Gastroesophageal sphincter (tissue), 3 donors: ENCODE measurements at regions not wholly inside any gene's neighbourhood (a gene's known extent, or its start where the extent isn't known, plus 50 kb on each side); places are given as distances from the start of the nearest gene placed in this dataset.

Experiments used
- POLR2A ChIP-seq, 2 donors: fragments of 450-650 bp; IDR thresholded peaks; one replicate each; pipeline ENCODE4 v1.6.1; 2017; ENCODE audit warnings: antibody characterized with exemption in 2 of 2, mild to moderate bottlenecking in 2 of 2, moderate library complexity in 1 of 2
- TF ChIP-seq, protein P1 (sequence below), 4 experiments: fragments of 200-600 bp in 2 of 4; fragments of 450-650 bp in 2 of 4; sonication (generic) in 1 of 4; IDR thresholded peaks; one replicate each; pipeline ENCODE4 v1.5.1; 2017 to 2019; ENCODE audit warnings: antibody characterized with exemption in 4 of 4, mild to moderate bottlenecking in 2 of 4, moderate library complexity in 2 of 4

DNA sequence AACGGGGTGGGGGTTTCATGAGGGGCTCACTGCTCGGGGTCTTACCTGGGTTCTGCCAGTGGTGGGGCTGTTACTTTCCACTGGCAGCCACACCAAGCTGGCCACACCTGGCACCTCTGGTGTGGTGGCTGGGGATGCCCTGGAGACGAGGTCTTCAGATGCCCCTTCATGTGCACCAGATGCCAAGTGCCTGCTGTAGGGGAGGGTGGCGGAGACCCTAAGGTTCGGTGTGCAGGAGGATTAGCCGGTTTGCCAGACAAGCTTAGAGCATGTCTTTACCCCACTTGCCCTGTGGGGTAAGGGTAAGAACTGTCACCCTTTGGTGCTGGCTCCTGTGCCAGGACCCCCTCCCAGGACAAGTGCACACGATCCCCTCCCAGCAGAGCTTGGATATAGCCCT, 188.3 kb downstream of the TJP1 start:
- TF ChIP-seq, protein P1, sequence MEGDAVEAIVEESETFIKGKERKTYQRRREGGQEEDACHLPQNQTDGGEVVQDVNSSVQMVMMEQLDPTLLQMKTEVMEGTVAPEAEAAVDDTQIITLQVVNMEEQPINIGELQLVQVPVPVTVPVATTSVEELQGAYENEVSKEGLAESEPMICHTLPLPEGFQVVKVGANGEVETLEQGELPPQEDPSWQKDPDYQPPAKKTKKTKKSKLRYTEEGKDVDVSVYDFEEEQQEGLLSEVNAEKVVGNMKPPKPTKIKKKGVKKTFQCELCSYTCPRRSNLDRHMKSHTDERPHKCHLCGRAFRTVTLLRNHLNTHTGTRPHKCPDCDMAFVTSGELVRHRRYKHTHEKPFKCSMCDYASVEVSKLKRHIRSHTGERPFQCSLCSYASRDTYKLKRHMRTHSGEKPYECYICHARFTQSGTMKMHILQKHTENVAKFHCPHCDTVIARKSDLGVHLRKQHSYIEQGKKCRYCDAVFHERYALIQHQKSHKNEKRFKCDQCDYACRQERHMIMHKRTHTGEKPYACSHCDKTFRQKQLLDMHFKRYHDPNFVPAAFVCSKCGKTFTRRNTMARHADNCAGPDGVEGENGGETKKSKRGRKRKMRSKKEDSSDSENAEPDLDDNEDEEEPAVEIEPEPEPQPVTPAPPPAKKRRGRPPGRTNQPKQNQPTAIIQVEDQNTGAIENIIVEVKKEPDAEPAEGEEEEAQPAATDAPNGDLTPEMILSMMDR (IDR thresholded peaks at IDR 0.05) = no peak
- no peak for TF ChIP-seq POLR2A (IDR thresholded peaks at IDR 0.05)
